OCI-LY3 (cell line): ENCODE measurements at regions not wholly inside any gene's neighbourhood (a gene's known extent, or its start where the extent isn't known, plus 50 kb on each side); places are given as distances from the start of the nearest gene placed in this dataset.

Experiments
- H2AFZ ChIP-seq: fragments of 200-600, 300-600 bp; shearing (Covaris generic); 2 replicates; pipeline ENCODE4 v1.6.0; 2014; ENCODE audit warnings: antibody characterized with exemption, low read depth, low read length
- H3K27ac ChIP-seq: fragments of 200-600, 300-600 bp; sonication (generic); 2 replicates; pipeline ENCODE4 v1.5.1; 2014; ENCODE audit warnings: mild to moderate bottlenecking, low read length, moderate library complexity, mixed read lengths
- H3K27me3 ChIP-seq: fragments of 200-600, 300-600 bp; sonication (generic); 2 replicates; pipeline ENCODE4 v1.6.1; 2014; ENCODE audit warnings: low read depth, low read length, mixed read lengths
- H3K36me3 ChIP-seq: fragments of 200-600, 300-600 bp; sonication (generic); replicated peaks from 2 replicates; pipeline ENCODE3; 2014; ENCODE audit warnings: low read depth, low read length, mixed read lengths
- H3K4me1 ChIP-seq: fragments of 300-600, 200-600 bp; sonication (generic); 2 replicates; pipeline ENCODE4 v1.6.1; 2014; ENCODE audit warnings: low read length, mixed read lengths
- H3K4me2 ChIP-seq: fragments of 200-600, 300-600 bp; sonication (generic); 2 replicates; pipeline ENCODE4 v1.6.1; 2014; ENCODE audit warnings: low read length, mixed read lengths
- H3K4me3 ChIP-seq: fragments of 300-600, 200-600 bp; sonication (generic); 2 replicates; pipeline ENCODE4 v1.5.1; 2014; ENCODE audit warnings: antibody characterized with exemption, mild to moderate bottlenecking, low read length, moderate library complexity
- H3K79me2 ChIP-seq: fragments of 300-600, 200-600 bp; shearing (Covaris generic); 2 replicates; pipeline ENCODE4 v1.6.1; 2014; ENCODE audit warnings: mild to moderate bottlenecking, low read length, mixed read lengths
- H3K9ac ChIP-seq: fragments of 300-600, 200-600 bp; shearing (Covaris generic); 2 replicates; pipeline ENCODE4 v1.6.0; 2014; ENCODE audit warnings: mild to moderate bottlenecking, low read length, moderate library complexity
- H3K9me3 ChIP-seq: fragments of 200-600, 300-600 bp; shearing (Covaris generic); 2 replicates; pipeline ENCODE4 v1.6.1; 2014; ENCODE audit warnings: low read length, mixed read lengths; ENCODE audit not compliant: insufficient read depth
- H4K20me1 ChIP-seq: fragments of 200-600, 300-600 bp; sonication (generic); 2 replicates; pipeline ENCODE4 v1.6.1; 2016; ENCODE audit warnings: low read length, mixed read lengths; ENCODE audit not compliant: insufficient read depth
- CTCF ChIP-seq: fragments of 200-600, 300-600 bp; sonication (generic); IDR thresholded peaks from 2 replicates; pipeline ENCODE4 v1.5.1; 2014; ENCODE audit warnings: antibody characterized with exemption, low read length, low read depth
- EZH2phosphoT487 ChIP-seq: fragments of 200-600 bp; shearing (Covaris generic); IDR thresholded peaks from 2 replicates; pipeline ENCODE4 v1.6.1; 2018; ENCODE audit warnings: antibody characterized with exemption, mixed run types, low read depth

- Histone ChIP-seq H3K79me2 (no peaks in the 10 kb centered on the region), H3K4me2 (no peak overlapping the region), H3K4me3 (no peak overlapping the region), H3K4me1 (peaks cover 30% of the 10 kb centered on the region), H3K9me3 (peaks cover 12% of the 10 kb centered on the region; the same call in 1 of the 2 replicates), H3K36me3 (no peaks in the 10 kb centered on the region), H3K27me3 (peaks cover 12% of the 10 kb centered on the region; the same call in 1 of the 2 replicates), H3K27ac (no peak overlapping the region), H4K20me1 (no peaks in the 10 kb centered on the region), H3K9ac (no peak overlapping the region), H2AFZ (no peak overlapping the region)
- TF ChIP-seq CTCF (peak; percentile 65), EZH2phosphoT487 (no peak)
These were observed 128.5 kb upstream of the CHD6 start for GRCh38 chr20:41746635-41747034.

GRCh38 chr20:41738604-41739206 is 120.5 kb upstream of the CHD6 start:
- no peaks in the 10 kb centered on the region for H3K27me3 ChIP-seq
- TF ChIP-seq EZH2phosphoT487 = no peak
- TF ChIP-seq CTCF = peak; percentile 100
- H3K27ac ChIP-seq = no peak overlapping the region
- H3K9me3 ChIP-seq = peaks cover 5% of the 10 kb centered on the region; the same call in 1 of the 2 replicates
- no peaks in the 10 kb centered on the region for H3K79me2 ChIP-seq
- no peaks in the 10 kb centered on the region for H4K20me1 ChIP-seq
- no peaks in the 10 kb centered on the region for H3K36me3 ChIP-seq
- H3K9ac ChIP-seq = no peak overlapping the region
- H3K4me3 ChIP-seq = no peak overlapping the region
- H2AFZ ChIP-seq = peak overlapping the region; percentile 49; the same call in 1 of the 2 replicates
- H3K4me1 ChIP-seq = peaks cover 21% of the 10 kb centered on the region
- peak overlapping the region; percentile 49 for H3K4me2 ChIP-seq

GRCh38 chr20:41735949-41736348 is 117.8 kb upstream of the CHD6 start:
- Histone ChIP-seq H3K4me1 (peaks cover 4% of the 10 kb centered on the region), H3K9me3 (no peaks in the 10 kb centered on the region)

GRCh38 chr20:41734506-41734945 is 116.3 kb upstream of the CHD6 start:
- H2AFZ ChIP-seq = peak overlapping the region; percentile 77; the same call in 1 of the 2 replicates
- H3K79me2 ChIP-seq = no peaks in the 10 kb centered on the region
- H3K4me2 ChIP-seq = no peak overlapping the region
- H3K4me1 ChIP-seq = peaks cover 4% of the 10 kb centered on the region
- H3K27me3 ChIP-seq = no peaks in the 10 kb centered on the region
- no peaks in the 10 kb centered on the region for H4K20me1 ChIP-seq
- no peaks in the 10 kb centered on the region for H3K9me3 ChIP-seq
- H3K9ac ChIP-seq = no peak overlapping the region
- H3K4me3 ChIP-seq = no peak overlapping the region
- TF ChIP-seq EZH2phosphoT487 (no peak), CTCF (peak; percentile 96)
- no peak overlapping the region for H3K27ac ChIP-seq
- H3K36me3 ChIP-seq = no peaks in the 10 kb centered on the region

More at GRCh38 chr20:41735949-41736348, 117.8 kb upstream of the CHD6 start:
- Histone ChIP-seq H3K4me3 (no peak overlapping the region), H3K79me2 (no peaks in the 10 kb centered on the region), H3K27me3 (no peaks in the 10 kb centered on the region), H3K27ac (no peak overlapping the region), H4K20me1 (no peaks in the 10 kb centered on the region), H3K36me3 (no peaks in the 10 kb centered on the region), H3K4me2 (no peak overlapping the region), H2AFZ (no peak overlapping the region), H3K9ac (no peak overlapping the region)
- TF ChIP-seq EZH2phosphoT487 (no peak), CTCF (no peak)
